Embryonic facial prominence (tissue), 1 donor: ENCODE measurements at regions not wholly inside any gene's neighbourhood (a gene's known extent, or its start where the extent isn't known, plus 50 kb on each side); places are given as distances from the start of the nearest gene placed in this dataset.
"Not testable (repeated sequence)": the region's sequence is repeated elsewhere in the genome, so short reads cannot be mapped to it uniquely, and the experiment has no call there.

Experiments
- DNase-seq: peaks from one replicate; pipeline ENCODE4 v3.0.0-alpha.2; 2016; ENCODE audit errors: extremely low spot score

DNA sequence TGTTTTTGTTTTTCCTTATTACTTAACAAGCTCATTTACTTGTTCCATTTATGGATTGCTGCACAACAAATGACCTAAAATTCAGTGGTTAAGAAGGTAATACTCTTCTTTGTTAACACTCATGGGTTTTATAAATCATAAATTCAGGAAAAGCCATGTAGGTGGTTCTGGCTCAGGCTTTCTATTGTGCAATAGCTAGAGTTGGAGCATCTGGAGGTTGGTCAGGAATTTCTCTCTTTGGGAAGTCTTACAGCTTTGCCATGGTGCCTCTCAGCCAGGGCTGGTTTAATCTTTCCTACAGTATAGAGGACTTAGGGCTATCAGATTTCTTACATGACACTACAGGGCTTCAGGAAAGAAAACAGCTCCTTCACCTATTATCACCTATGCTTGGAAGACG lies 1677.1 kb downstream of the KCNT2 start:
- DNase-seq = no peak

DNA sequence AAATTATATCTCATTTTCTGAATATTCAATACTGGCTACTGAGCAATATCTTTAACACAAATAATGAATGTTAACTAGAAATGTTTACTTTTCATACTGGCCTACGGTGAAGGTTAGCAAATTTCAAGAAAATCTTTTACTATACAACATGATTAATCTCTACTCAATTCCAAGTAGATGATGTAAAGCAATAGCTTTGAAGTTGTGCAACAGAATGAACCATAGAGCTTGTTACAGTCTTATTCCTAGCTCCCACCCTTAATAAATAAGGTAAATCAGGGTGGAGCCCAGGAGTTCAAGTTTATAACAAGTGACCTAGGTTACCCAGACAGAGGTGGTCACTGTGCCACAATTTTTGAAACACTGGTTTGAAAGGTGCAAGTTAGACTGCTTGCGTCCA lies 1678.1 kb downstream of the KCNT2 start:
- no peak for DNase-seq

DNA sequence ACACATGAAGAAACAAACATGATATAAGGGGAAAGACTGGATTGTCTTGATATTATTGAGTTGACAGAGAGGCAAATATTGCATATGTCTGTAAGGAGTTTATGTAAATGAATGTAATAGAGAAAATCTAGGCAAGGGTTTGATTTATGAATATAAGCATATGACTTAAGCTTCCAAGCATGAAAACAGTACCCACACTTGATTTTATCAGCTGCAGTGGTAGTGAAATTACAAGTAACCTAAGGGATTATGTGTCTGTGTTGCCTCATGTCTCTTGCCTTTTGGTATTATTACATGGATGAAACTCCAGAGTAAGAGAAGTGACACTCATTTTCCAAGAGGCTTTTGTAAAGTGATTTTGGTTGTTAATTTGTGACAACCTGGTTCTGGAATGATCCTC lies 1678.9 kb downstream of the KCNT2 start:
- no peak for DNase-seq

DNA sequence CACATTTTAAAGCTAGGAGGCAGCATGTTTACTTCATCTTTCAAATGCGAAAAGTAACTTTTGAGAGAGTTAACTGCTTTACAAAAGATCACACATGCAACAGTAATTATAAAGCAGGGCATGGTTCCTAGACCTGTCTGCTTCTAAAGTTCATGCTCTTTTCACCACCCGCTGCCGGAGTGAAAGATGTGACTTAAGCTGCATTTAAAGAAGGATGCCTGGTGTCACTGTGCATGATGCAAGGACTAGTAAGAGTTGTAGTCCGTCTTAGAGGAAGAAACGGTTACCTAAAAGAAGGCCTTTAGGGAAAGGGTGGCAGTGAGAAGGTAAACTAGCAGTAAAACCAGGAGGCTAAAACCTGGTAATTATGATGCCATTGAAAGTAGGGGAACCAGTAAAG lies 1689.1 kb downstream of the KCNT2 start:
- DNase-seq = no peak

DNA sequence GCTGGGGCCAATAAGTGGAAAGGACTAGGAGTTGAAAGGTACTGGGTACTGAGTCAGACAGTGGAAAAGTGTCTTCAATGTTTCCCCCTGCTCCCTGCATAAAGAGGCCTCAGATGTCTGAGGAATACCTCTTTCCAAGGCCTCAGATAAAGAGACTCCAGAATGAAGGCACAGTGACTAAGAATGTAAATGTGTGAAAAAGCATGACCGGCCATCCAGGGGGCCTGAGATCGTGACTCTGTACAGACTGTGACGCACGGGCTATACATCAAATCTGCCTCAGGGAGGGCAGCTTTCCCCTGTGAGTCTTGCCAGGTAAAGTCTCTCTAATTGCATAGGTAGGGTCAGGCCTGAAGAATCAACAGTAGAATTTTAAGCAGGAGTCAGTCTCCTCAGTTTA lies 1690.5 kb downstream of the KCNT2 start:
- no peak for DNase-seq

DNA sequence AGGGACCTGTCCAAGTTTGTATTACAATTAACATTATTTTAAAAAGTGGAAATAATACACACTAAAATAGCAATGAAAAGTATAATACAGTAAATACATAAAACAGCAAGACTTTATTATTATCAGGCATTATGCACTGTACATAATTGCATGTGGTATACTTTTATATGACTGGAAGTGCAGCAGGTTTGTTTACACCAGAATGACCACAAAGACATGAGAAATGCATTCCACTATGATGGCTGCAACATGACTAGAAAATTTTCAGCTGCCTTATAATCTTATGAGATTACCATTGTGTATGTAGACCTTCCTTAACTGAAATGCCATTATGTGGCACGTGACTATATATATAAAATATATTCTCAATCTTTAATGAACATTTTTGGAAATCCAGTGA lies 1699.6 kb downstream of the KCNT2 start:
- DNase-seq = no peak

DNA sequence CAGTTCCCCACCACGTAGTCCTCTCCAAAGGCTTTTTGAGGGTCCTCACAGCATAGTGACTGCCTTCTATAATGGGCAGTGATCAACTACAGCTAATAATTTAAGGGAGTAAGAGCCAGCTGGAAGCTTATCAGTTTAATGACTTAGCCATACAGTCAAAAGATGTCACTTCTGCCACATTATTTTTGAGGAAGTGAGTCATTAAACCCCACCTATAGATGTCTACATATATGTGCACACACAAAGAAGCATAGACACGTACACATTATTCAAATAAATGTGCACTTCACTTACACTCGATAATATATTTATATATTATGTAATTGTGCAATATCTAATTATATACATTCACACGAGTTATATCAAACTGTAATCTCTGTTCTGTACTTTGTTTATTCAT lies 1704.7 kb downstream of the KCNT2 start:
- no peak for DNase-seq

DNA sequence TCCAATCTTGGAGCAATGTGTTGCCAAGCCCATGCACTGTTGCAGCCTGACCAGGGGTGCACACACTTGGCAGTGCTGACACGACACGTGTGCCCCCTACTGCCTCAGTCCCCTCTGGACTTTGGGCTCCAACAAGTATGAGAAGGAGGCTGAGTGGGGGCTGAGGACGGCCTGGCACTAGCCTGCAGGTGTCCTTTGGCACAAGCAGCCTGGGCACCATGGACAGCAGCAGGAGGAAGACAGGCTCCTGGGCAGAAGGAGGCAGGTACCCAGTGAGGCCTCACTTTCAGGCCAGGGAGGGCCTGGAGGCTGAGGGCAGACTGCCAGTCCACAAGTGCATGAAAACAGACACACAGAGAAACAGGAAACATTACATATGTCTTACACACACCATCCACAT lies 1702.9 kb upstream of the B3GALT2 start:
- DNase-seq = no peak

DNA sequence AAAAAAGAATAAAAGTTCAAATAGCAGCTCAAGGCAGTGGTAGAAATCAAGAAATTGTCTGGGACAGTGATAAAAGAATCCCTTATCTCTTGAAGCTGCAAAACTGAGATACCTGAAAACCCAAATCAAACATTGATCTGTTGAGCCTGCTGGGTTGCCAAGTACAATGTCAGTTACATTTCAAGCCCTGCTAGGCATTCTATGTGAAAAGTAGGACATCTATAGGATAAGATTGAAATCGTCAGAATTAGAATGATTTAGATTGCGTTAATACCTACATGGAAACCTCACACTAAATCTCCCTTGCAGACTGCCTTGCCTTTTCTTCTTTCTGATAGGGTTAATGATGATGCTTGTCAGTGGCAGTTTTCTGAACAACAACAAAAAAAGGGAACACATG lies 1684.4 kb upstream of the B3GALT2 start:
- DNase-seq = no peak

DNA sequence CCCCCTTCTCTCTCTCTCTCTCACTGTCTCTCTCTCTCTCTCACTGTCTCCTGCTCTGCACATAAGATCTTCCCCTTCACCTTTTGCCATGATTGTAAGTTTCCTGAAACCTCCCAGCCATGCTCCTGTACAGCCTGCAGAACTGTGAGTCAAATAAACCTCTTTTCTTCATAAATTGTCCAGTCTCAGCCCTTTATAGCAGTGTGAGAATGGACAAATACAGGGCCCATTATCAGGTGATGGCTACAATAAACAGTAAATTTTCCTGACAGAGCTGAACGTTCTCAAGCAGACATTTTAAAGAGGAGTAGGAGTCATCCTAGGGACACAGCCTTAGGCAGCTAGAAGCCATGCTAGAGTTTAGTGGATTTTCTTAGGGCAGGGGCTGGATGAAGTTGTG lies 1679.7 kb upstream of the B3GALT2 start:
- DNase-seq = no peak

DNA sequence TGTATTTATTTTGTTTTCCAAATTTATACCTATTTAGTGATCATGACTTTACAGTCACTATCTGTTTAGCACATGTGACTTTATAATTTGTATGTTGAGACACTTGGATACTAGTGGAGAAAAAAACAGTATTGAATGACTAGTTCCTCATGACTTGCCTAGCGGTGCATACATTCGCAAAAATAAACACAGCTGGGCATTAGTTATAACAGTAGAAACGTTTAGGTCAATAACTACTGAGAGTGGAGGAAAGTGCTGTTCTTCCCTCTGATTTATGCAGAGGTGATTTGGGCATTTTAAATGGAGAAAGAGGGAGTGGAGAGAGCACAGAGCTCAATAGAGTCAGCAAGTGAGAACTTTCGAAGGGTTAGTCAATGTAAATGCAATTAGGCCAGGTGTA lies 1679.0 kb upstream of the B3GALT2 start:
- DNase-seq = no peak

DNA sequence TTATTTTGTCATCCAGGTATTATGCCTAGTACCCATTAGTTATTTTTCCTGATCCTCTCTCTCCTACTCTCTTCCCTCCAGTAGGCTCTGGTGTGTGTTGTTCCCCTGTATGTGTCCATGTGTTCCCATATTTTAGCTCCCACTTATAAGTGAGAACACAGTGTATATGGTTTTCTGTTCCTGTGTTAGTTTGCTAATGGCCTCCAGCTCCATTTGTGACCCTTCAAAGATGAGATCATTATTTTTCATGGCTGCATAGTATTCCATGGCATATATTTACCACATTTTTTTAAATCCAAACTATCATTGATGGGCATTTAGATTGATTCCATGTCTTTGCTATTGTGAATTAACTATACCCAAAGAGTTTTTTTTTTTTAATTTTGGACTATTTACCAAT lies 1675.7 kb upstream of the B3GALT2 start:
- no peak for DNase-seq

DNA sequence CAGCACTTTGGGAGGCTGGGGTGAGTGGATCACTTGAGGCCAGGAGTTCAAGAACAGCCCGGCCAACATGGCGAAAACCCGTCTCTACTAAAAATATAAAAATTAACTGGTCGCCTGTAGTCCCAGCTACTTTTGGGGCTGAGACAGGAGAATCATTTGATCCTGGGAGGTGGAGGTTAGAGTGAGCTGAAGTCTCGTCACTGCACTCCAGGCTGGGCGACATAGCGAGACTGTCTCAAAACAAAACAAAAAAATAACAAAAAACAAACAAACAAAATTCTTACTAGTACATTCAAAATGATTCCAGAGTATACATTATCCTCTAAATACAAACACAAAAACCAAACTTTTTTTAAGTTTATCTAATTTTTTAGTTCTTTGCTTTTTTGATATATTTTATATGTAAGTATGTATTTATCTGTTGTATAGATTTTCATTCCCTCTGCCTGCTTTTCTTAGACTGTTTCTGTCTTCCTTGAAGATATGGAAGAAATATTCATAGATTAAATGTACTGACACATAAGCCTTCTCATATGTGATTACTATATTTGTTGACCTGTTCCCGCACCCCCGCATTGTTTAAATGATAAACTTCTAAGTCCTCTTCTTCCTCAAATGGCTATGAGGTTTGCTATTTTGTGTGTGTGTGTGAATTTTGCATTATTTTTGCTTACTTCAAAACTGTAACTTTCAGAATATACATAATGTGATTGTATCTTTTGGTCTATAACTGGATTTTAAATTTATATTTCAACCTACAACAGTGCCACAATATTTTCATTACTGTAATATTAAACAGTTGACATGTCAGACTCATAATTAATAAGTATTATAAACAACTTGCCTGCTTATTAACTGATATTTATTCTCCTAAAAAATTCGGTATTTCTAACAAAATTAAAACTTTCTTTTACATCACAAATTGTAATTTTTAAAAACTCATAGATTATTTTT lies 1674.1 kb upstream of the B3GALT2 start:
- no peak for DNase-seq

DNA sequence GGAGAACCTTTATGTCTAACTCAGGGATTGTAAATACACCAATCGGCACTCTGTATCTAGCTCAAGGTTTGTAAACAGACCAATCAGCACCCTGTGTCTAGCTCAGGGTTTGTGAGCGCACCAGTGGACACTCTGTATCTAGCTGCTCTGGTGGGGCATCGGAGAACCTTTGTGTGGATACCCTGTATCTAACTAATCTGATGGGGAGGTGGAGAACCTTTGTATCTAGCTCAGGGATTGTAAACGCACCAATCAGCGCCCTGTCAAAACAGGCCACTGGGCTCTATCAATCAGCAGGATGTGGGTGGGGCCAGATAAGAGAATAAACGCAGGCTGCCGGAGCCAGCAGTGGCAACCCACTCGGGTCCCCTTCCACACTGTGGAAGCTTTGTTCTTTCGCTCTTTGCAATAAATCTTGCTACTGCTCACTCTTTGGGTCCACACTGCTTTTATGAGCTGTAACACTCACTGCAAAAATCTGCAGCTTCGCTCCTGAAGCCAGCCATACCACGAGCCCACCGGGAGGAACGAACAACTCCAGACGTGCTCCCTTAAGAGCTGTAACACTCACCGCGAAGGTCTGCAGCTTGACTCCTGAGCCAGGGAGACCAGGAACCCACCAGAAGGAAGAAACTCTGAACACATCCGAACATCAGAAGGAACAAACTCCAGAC lies 1673.2 kb upstream of the B3GALT2 start:
- DNase-seq = not testable (repeated sequence)

DNA sequence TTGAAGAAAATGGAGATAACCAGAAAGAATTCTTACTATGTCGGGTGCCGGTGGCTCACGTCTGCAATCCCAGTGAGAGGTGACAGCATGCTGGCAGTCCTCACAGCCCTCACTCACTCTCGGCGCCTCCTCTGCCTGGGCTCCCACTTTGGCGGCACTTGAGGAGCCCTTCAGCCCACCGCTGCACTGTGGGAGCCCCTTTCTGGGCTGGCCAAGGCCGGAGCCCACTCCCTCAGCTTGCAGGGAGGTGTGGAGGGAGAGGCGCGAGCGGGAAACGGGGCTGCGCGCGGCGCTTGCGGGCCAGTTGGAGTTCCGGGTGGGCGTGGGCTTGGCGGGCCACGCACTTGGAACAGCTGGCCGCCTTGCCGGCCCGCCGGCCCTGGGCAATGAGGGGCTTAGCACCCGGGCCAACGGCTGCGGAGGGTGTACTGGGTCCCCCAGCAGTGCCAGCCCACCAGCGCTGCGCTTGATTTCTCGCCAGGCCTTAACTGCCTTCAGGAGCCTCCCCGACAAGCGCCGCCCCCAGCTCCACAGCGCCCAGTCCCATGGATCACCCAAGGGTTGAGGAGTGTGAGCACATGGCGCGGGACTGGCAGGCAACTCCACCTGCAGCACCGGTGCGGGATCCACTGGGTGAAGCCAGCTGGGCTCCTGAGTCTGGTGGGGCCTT lies 1672.5 kb upstream of the B3GALT2 start:
- not testable (repeated sequence) for DNase-seq

DNA sequence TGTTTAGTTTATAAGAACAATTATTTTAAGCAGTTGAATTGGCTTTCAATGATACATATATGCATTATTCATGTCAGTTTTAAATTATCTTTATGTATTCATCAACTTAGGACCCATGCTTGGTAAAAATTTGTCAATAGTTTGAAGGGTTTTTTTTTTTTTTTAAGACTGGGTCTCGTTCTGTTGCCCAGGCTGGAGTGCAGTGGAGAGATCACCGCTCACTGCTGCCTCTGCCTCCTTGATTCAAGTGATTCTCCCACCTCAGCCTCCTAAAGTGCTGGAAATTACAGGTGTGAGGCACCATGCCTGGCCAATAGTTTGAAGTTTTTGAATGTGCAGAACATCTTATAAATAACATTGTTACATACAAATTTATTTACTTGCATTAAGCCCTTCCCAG lies 1671.0 kb upstream of the B3GALT2 start:
- no peak for DNase-seq

DNA sequence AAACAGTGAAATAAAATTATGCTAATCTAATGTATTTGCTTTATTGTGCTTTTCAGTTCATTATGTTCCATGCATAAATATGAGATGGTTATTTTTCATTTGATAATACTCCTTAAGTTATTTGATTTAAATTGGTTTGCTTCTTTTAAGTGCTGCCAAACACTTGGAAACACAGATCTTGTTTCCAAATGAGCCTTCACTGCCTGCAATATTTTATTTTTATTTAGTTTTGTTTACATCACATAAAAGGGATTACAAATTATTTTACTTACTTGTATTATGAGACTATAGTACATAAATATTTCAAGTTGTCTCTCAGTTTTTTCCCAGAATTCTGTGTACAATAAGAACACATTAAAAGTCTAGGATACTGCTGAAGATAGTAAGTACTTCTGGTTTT lies 1662.4 kb upstream of the B3GALT2 start:
- no peak for DNase-seq

DNA sequence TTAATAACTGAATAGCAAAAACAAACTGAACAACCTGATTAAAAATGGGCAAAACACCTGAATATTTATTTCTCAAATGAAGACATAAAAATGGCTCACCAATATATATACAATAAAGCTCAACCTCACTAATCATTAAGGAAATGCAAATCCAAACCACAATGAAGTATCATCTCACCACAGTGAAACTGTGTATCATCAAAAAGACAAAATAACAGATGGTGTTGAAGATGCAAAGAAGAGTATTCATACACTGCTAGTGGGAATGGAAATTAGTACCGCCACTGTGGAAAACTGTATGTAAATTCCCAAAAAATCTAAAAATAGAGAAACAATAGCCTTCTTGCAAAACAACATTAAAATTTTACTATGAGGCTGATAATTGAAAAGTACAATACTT lies 1660.1 kb upstream of the B3GALT2 start:
- no peak for DNase-seq

DNA sequence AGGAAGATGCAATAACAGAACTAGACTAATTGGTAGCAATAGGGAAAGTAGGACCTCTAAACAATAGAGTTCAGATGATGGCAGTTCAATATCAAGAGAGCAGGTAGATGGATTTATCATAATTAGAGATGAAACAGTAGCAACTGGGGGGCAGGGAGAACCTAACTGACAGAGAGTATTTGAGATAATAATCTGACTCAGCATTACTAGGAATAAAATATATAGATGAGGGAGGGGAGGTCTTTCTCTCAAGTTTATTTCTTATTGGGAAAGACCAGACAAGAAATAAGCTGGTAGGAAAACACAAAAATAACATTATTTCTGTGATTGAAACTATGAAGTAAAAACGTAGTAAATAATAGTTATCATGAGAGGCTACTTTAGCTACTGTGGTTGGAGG lies 1656.7 kb upstream of the B3GALT2 start:
- DNase-seq = no peak

DNA sequence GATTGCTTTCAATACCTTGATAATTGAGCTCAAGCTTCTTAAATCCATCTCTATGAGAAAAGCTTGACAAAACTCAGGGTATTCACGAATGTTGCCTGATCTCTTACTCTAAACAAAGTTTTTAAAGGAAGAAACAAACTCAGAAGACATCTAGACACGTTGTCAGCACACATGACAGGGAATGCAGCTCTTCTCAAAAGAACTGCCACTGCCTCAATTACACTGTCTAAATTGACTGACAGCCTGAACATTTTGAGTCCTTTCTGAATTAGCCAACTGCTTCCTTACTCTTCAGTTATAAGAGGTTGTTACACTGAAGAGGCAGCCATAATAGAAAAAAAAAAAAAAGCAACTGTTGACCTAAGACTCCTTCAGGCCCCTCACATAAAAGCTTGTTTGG lies 1646.7 kb upstream of the B3GALT2 start:
- no peak for DNase-seq

DNA sequence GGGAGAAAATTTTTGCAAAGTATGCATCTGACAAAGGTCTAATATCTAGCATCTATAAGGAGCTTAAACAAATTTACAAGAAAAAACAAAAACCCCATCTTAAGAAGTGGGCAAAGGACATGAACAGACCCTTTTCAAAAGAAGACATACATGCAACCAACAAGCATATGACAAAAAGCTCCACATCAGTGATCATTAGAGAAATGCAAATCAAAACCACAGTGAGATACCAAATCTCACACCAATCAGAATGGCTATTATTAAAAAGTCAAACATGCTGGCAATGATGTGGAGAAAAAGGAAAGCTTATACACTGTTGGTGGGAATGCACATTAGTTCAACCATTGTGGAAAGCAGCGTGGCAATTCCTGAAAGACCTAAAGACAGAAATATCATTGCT lies 1645.2 kb upstream of the B3GALT2 start:
- not testable (repeated sequence) for DNase-seq

DNA sequence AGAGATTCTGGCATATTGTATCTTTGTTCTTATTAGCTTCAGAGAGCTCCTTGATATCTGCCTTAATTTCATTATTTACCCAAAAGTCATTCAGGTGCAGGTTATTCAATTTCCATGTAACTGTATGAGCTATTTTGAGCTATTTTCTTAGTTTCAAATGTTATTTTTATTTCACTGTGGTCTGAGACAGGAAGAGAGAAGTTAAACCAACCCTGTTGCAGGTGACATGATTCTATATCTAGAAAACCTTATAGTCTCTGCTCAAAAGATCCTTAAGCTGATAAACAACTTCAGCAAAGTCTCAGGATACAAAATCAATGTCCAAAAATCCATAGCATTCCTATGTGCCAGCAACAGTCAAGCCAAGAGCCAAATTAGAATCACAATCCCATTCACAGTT lies 1644.0 kb upstream of the B3GALT2 start:
- no peak for DNase-seq

DNA sequence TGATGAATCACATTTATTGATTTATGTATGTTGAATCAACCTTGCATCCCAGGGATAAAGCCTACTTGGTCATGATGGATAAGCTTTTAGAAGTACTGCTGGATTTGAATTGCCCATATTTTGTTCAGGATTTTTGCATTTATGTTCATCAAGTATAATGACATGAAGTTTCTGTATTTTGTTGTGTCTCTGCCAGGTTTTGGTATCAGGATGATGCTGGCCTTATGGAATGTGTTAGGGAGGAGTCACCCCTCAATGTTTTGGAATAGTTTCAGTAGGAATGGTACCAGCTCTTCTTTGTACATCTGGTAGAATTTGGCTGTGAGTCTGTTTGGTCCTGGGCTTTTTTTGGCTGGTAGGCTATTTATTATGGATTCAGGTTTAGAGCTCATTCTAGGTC lies 1643.1 kb upstream of the B3GALT2 start:
- DNase-seq = no peak
